ENCODE measurements at regions not wholly inside any gene's neighbourhood (a gene's known extent, or its start where the extent isn't known, plus 50 kb on each side); places are given as distances from the start of the nearest gene placed in this dataset.
A peak's percentile ranks its signal among the peaks of the same experiment; 100 is the strongest.

- DNase-seq, result peak; percentile 30
Observed at GRCh38 chr15:61621146-61621545, 392.0 kb upstream of the RORA start.

- DNase-seq, result no peak
Observed at GRCh38 chr15:61620151-61620550, 391.0 kb upstream of the RORA start.

- no peak for DNase-seq
Observed at GRCh38 chr15:61613729-61614128, 384.6 kb upstream of the RORA start.

- DNase-seq, result no peak
Observed at GRCh38 chr15:61613138-61613537, 384.0 kb upstream of the RORA start.

GRCh38 chr15:61612111-61612510 lies 383.0 kb upstream of the RORA start:
- no peak for DNase-seq

- no peak for DNase-seq
Observed at GRCh38 chr15:61605343-61605742, 376.2 kb upstream of the RORA start.

GRCh38 chr15:61598655-61599054 lies 369.6 kb upstream of the RORA start:
- no peak for DNase-seq

- DNase-seq, result no peak
Observed at GRCh38 chr15:61584410-61584809, 355.3 kb upstream of the RORA start.

GRCh38 chr15:61582092-61582491 lies 353.0 kb upstream of the RORA start:
- DNase-seq, result no peak

- no peak for DNase-seq
Observed at GRCh38 chr15:61575597-61575996, 346.5 kb upstream of the RORA start.

- DNase-seq, result no peak
Observed at GRCh38 chr15:61571026-61571425, 341.9 kb upstream of the RORA start.

GRCh38 chr15:61564785-61565184 lies 335.7 kb upstream of the RORA start:
- no peak for DNase-seq

GRCh38 chr15:61558172-61559136 lies 329.4 kb upstream of the RORA start:
- no peak for DNase-seq

- no peak for DNase-seq
Observed at GRCh38 chr15:61556037-61556648, 327.0 kb upstream of the RORA start.

GRCh38 chr15:61549727-61550126 lies 320.6 kb upstream of the RORA start:
- DNase-seq, result no peak

- no peak for DNase-seq
Observed at GRCh38 chr15:61545763-61546162, 316.7 kb upstream of the RORA start.

- DNase-seq, result no peak
Observed at GRCh38 chr15:61541516-61541915, 312.4 kb upstream of the RORA start.

- no peak for DNase-seq
Observed at GRCh38 chr15:61537337-61537736, 308.2 kb upstream of the RORA start.

- no peak for DNase-seq
Observed at GRCh38 chr15:61534986-61535385, 305.9 kb upstream of the RORA start.

GRCh38 chr15:61530769-61531168 lies 301.7 kb upstream of the RORA start:
- no peak for DNase-seq

- DNase-seq, result no peak
Observed at GRCh38 chr15:61528581-61528910, 299.4 kb upstream of the RORA start.

GRCh38 chr15:61527836-61528580 lies 298.9 kb upstream of the RORA start:
- no peak for DNase-seq

GRCh38 chr15:61524545-61524944 lies 295.4 kb upstream of the RORA start:
- no peak for DNase-seq

GRCh38 chr15:61524086-61524485 lies 295.0 kb upstream of the RORA start:
- DNase-seq, result no peak
